IPS-20b (cell line): ENCODE measurements at regions not wholly inside any gene's neighbourhood (a gene's known extent, or its start where the extent isn't known, plus 50 kb on each side); places are given as distances from the start of the nearest gene placed in this dataset.
"Not testable (repeated sequence)": the region's sequence is repeated elsewhere in the genome, so short reads cannot be mapped to it uniquely, and the experiment has no call there.

Source experiments
- H3K27ac ChIP-seq: one replicate; pipeline ENCODE4 v1.5.1; 2013; ENCODE audit warnings: low read length
- H3K27me3 ChIP-seq: 2 replicates; pipeline ENCODE4 v1.6.1; 2013; ENCODE audit warnings: mild to moderate bottlenecking, low read length, inconsistent platforms; ENCODE audit not compliant: insufficient read depth
- H3K36me3 ChIP-seq: 2 replicates; pipeline ENCODE4 v1.6.1; 2013; ENCODE audit warnings: low read depth, mild to moderate bottlenecking, inconsistent platforms, low read length, moderate library complexity; ENCODE audit not compliant: insufficient read depth
- H3K4me1 ChIP-seq: 2 replicates; pipeline ENCODE4 v1.6.1; 2013; ENCODE audit warnings: mild to moderate bottlenecking, control low read depth, inconsistent platforms, low read length, moderate library complexity; ENCODE audit not compliant: insufficient read depth
- H3K4me3 ChIP-seq: 2 replicates; pipeline ENCODE4 v1.5.1; 2013; ENCODE audit warnings: mild to moderate bottlenecking, low read length, inconsistent platforms
- H3K9ac ChIP-seq: 2 replicates; pipeline ENCODE4 v1.6.1; 2013; ENCODE audit warnings: low read depth, mild to moderate bottlenecking, inconsistent platforms, low read length, moderate library complexity
- H3K9me3 ChIP-seq: 2 replicates; pipeline ENCODE4 v1.6.1; 2013; ENCODE audit warnings: mild to moderate bottlenecking, low read depth, low read length, inconsistent platforms; ENCODE audit not compliant: insufficient read depth

DNA sequence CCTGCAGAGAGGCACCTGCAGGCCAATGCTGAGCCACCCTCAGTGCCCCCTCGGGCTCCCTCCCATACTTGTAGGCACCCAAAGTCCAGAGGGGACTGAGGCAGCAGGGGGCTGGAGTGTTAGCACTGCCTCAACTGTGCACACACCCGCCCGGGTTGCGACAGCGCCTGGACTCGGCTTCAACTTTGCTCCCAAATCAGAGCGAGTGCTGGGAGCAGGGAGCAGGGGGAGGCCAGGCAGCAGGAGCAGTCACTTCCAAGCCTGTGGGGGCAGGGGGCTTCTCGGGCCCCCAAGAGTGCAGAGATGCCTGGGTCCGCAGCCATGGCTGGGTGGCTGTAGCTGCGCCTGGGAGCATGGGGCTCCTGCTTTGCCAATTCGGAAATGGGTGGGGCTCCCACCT is 79.5 kb downstream of the DISP1 start:
- no peaks in the 10 kb centered on the region for H3K4me1 ChIP-seq
- no peaks in the 10 kb centered on the region for H3K36me3 ChIP-seq
- H3K9me3 ChIP-seq = no peaks in the 10 kb centered on the region
- no peak overlapping the region for H3K4me3 ChIP-seq
- H3K27me3 ChIP-seq = no peaks in the 10 kb centered on the region
- no peak overlapping the region for H3K27ac ChIP-seq
- no peak overlapping the region for H3K9ac ChIP-seq

DNA sequence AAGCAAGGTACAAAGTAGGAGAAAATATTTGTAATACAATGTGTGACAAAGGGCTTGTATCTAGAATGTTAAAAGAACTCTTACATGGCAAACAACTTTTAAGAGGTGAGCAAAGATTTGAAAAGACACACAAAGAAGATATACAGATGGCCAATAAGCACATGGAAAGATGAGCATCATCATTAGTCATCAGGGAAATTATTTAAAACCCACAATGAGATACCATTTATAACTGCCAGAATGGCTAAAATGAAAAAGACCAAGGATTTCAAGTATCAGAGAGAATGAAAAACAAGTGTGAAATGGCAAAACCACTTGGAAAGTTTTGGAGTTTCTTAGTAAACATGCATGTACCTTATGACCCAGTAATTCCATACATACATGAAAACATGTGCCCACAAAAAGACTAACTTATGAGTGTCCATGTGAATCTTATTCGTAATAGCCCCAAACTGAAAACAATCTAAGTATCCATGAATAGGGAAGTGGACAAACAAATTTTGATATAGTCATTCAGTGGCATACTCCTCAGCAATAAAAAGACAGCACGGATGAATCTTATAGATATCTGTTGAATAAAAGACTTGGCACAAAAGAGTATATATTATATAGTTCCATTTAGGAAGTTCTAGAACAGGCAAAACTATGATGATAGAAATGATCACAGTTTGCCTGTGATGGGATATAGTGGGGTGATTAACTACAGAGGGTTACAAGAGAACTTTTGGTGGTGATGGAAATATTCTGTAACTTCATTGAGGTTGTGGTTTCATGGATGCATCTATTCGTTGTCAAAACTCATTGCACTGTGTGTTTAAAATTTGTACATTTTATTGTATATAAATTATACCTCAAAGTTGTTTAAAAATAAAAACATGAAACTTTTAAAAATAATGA is 82.0 kb downstream of the DISP1 start:
- no peak overlapping the region for H3K4me3 ChIP-seq

DNA sequence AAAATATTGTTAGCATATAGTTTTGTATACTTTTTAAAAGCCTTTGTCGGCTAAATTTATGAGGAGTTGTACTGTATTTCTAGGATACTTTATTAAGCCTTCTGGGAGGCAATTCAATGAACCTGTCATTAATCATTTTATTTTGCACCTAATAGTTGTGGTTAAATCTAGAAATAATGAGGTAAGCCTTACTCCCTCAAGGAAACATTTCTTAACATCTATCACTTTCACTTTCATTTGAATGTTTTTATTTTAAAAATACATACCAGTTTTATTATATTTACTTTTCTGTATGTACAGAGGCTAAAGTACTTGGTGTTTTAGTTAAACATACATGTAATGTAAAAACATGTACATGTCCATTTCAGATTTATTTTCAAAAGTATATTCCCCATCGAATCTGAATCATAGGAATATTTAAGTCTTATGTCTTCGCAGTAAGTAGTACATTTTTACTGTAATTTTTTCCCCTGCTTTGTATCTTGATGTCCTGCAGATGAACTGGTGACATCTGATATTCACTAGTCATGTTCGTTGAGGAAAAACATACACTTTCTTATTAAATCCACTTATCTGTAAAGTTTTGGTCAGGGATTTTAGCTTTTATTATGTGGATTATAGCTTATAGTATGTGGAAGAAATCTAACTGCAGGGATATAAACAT is 82.8 kb downstream of the DISP1 start:
- Histone ChIP-seq H3K27ac (no peak overlapping the region), H3K4me3 (no peak overlapping the region), H3K9ac (no peak overlapping the region), H3K27me3 (no peaks in the 10 kb centered on the region), H3K36me3 (no peaks in the 10 kb centered on the region), H3K9me3 (no peaks in the 10 kb centered on the region), H3K4me1 (no peaks in the 10 kb centered on the region)

More for the DNA sequence above, 82.0 kb downstream of the DISP1 start:
- no peaks in the 10 kb centered on the region for H3K27me3 ChIP-seq
- H3K36me3 ChIP-seq = no peaks in the 10 kb centered on the region
- no peaks in the 10 kb centered on the region for H3K9me3 ChIP-seq
- no peak overlapping the region for H3K27ac ChIP-seq
- H3K9ac ChIP-seq = no peak overlapping the region
- H3K4me1 ChIP-seq = no peaks in the 10 kb centered on the region

DNA sequence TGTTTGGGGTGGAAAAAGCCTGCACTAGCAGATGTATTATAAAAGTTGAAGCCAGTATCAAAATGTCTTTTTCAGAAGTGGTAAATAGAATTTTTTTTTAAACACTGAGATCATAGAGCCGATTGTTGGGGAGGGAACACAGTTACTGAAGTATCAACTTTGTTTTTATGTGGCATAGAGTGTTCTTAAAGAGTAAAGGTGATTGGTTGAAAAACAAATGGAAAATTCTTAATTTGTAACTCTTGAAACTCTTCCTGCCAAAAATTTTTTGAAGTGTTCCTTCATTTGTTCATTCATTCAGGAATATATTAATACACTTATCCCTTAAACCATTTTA is 83.3 kb downstream of the DISP1 start:
- no peak overlapping the region for H3K4me3 ChIP-seq
- no peaks in the 10 kb centered on the region for H3K36me3 ChIP-seq
- no peaks in the 10 kb centered on the region for H3K4me1 ChIP-seq
- no peaks in the 10 kb centered on the region for H3K9me3 ChIP-seq
- no peak overlapping the region for H3K27ac ChIP-seq
- no peaks in the 10 kb centered on the region for H3K27me3 ChIP-seq
- no peak overlapping the region for H3K9ac ChIP-seq

DNA sequence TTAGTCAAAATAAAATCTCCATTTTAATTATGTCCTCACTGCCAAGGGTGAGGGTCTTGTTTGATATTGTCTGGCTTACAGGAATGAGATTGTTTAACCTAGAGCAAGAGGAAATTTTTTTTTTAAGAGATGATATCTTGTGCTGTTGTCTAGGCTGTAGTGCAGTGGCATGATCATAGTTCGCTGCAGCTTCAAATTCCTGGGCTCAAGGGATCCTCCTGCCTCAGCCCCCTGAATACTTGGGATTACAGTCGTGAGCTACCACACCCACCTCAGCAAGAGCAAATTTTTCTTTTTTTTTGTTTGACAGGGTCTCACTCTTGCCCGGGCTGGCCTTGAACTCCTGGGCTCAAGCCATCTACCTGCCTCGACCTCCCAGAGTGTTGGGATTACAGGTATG is 84.6 kb downstream of the DISP1 start:
- H3K27ac ChIP-seq = no peak overlapping the region
- no peaks in the 10 kb centered on the region for H3K9me3 ChIP-seq
- H3K4me1 ChIP-seq = no peaks in the 10 kb centered on the region
- H3K27me3 ChIP-seq = no peaks in the 10 kb centered on the region
- H3K4me3 ChIP-seq = no peak overlapping the region
- no peak overlapping the region for H3K9ac ChIP-seq
- no peaks in the 10 kb centered on the region for H3K36me3 ChIP-seq

DNA sequence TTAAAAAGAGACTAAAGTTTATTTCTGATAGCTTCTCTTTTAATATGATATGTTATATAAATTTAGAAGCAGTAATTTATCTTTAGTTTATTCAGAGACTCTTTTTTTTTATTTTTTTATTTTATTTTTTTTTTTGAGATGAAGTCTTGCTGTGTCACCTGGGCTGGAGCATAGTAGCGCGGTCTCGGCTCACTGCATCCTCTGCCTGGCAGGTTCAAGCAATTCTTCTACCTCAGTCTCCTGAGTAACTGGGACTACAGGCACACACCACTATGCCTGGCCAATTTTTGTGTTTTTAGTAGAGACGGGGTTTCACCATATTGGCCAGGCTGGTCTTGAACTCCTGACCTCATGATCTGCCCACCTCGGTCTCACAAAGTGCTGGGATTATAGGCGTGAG is 89.6 kb downstream of the DISP1 start:
- Histone ChIP-seq H3K9me3 (no peaks in the 10 kb centered on the region), H3K4me3 (no peak overlapping the region), H3K9ac (no peak overlapping the region), H3K4me1 (no peaks in the 10 kb centered on the region), H3K36me3 (no peaks in the 10 kb centered on the region), H3K27me3 (no peaks in the 10 kb centered on the region), H3K27ac (no peak overlapping the region)

DNA sequence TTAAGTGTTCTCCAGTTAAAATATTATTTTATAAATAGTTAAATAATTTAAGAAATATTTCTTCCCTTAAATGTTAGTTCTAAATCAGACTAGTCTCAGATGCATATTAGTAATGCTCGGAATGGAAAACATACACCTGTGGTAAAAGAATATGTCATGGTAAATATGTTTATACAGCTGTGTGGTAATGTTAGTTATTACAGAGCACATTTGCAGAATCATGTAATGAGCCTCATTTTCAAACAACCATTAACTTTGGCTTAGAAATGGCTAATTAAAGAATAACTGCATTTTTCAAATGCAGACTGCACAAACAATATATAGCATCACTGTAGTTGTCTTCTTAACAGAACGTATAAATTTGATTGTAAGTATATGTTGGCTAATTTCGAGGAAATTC is 90.3 kb downstream of the DISP1 start:
- Histone ChIP-seq H3K4me1 (no peaks in the 10 kb centered on the region), H3K9me3 (no peaks in the 10 kb centered on the region), H3K27ac (no peak overlapping the region)

DNA sequence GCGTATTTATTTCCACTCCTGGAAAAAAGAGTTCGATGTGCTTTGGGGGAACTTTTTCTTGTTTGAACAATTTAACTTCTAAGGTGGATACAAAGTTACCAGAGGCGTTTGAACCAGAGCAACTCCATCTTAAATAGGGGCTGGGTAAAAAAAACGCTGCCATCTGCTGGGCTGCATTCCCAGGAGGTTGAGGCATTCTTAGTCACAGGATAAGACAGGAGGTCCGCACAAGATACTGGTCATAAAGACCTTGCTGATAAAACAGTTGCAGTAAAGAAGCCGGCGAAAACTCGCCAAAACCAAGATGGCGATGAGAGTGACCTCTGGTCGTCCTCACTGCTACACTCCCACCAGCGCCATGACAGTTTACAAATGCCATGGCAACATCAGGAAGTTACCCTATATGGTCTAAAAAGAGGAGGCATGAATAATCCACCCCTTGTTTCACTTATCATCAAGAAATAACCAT is 91.5 kb downstream of the DISP1 start:
- H3K4me3 ChIP-seq, H3K27ac ChIP-seq, H3K27me3 ChIP-seq, H3K9ac ChIP-seq, H3K4me1 ChIP-seq, H3K36me3 ChIP-seq, H3K9me3 ChIP-seq: not testable (repeated sequence)

More for the DNA sequence above, 90.3 kb downstream of the DISP1 start:
- no peak overlapping the region for H3K9ac ChIP-seq
- no peaks in the 10 kb centered on the region for H3K27me3 ChIP-seq
- H3K4me3 ChIP-seq = no peak overlapping the region
- H3K36me3 ChIP-seq = no peaks in the 10 kb centered on the region

DNA sequence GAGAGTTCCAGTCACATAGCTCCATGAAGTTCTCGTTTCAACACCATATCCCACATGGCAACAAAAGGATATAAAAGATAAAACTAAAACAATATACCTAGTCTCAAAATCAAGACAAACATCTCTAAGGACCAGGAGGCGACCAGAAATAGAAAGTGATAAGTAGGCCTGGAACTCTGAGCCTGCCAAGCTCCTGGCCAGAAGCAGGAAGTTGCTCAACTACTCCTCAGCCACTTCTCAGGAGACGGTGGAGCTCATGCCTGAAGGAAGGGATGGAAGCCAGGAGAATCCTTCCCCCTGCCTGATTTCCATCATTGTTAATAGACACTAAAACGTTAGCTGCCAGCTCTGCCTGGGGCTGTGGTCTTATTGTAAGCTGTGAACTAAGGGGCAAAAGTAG is 94.7 kb downstream of the DISP1 start:
- Histone ChIP-seq H3K9ac (no peak overlapping the region), H3K27me3 (no peaks in the 10 kb centered on the region), H3K36me3 (no peaks in the 10 kb centered on the region), H3K4me1 (no peaks in the 10 kb centered on the region), H3K27ac (no peak overlapping the region), H3K4me3 (no peak overlapping the region), H3K9me3 (no peaks in the 10 kb centered on the region)

DNA sequence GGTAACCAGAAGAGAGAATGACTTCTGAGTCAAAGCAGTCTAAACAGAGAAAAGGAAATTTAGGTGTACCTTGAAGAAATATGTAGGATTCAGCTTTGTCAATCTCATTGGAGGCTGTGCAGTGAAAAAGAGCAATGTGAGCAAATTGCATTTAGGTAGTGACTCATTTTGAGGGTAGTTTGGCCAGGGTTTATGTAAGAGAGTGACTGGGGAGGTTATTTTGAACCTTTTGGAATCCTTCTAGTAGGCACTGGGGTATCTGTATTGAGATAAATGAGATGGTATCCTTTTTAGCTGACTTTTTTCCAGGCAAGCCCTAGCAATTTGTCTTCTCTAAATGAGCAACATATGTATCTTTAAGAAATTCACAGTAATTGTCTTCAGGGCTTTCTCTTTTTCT is 95.9 kb downstream of the DISP1 start:
- no peaks in the 10 kb centered on the region for H3K27me3 ChIP-seq
- no peaks in the 10 kb centered on the region for H3K9me3 ChIP-seq
- H3K4me3 ChIP-seq = no peak overlapping the region
- no peaks in the 10 kb centered on the region for H3K4me1 ChIP-seq
- no peak overlapping the region for H3K9ac ChIP-seq
- H3K36me3 ChIP-seq = no peaks in the 10 kb centered on the region
- no peak overlapping the region for H3K27ac ChIP-seq

DNA sequence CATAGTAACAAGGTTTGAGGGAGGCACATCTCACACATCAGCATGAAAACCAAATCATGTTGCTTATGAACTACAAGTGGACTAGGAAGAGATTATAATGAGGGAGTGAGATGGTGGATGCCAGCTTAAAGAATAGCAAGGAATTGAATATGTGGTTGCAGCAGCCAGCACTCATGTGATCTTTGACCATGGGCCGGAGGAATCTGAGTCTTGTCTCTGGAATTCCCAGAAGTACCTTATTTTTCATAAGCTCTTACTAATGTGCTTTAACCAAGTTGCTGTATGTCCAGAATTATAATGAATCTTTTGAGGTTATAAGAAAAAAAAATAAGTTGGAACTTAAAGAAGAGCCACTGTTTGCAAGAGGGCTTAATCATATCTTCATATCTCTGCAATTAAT is 97.0 kb downstream of the DISP1 start:
- Histone ChIP-seq H3K9me3 (peaks cover 7% of the 10 kb centered on the region), H3K27ac (no peak overlapping the region), H3K9ac (no peak overlapping the region), H3K36me3 (no peaks in the 10 kb centered on the region), H3K27me3 (no peaks in the 10 kb centered on the region), H3K4me3 (no peak overlapping the region), H3K4me1 (no peaks in the 10 kb centered on the region)

DNA sequence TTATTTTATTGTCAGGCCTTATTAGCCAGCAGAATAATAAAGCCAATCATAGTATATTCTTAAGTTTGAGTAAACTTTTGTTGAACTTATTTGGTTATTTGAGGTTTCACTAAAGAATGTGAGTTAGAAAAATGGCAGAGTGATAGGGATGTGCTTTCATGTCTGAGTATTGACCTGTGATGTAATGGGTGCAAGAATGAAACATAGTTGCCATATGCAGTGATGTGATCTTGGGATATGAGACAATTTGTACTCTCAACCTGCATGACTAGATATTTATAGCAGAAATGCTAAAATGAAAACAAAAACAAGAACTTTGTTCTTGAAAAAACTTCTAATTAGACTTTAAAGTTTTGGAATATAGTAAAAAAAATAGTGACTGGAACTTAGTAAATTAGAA is 97.9 kb downstream of the DISP1 start:
- no peaks in the 10 kb centered on the region for H3K36me3 ChIP-seq
- no peak overlapping the region for H3K9ac ChIP-seq
- H3K4me3 ChIP-seq = no peak overlapping the region
- H3K4me1 ChIP-seq = no peaks in the 10 kb centered on the region
- no peak overlapping the region for H3K27ac ChIP-seq
- peaks cover 10% of the 10 kb centered on the region for H3K9me3 ChIP-seq
- H3K27me3 ChIP-seq = no peaks in the 10 kb centered on the region
